HepG2 (cell line): ENCODE measurements at regions not wholly inside any gene's neighbourhood (a gene's known extent, or its start where the extent isn't known, plus 50 kb on each side); places are given as distances from the start of the nearest gene placed in this dataset.

Experiments used
- AFF4 ChIP-seq: sonication (generic); formaldehyde crosslinking; IDR thresholded peaks from 2 replicates; pipeline ENCODE4 v1.4.0; 2020; ENCODE audit warnings: missing genetic modification reagents
- ARID3A ChIP-seq: IDR thresholded peaks from 2 replicates; pipeline ENCODE4 v1.6.1; 2012; ENCODE audit warnings: low read depth, low read length, improper control_type of control experiment
- ATF1 ChIP-seq: IDR thresholded peaks from 2 replicates; pipeline ENCODE4 v1.6.1; 2016; ENCODE audit warnings: mild to moderate bottlenecking, control low read depth
- CTCF ChIP-seq: sonication (generic); formaldehyde crosslinking; IDR thresholded peaks from 2 replicates; pipeline ENCODE4 v1.5.0; 2020; ENCODE audit warnings: mild to moderate bottlenecking, missing genetic modification reagents, moderate library complexity
- FOSL2 ChIP-seq: sonication (generic); formaldehyde crosslinking; IDR thresholded peaks from 2 replicates; pipeline ENCODE4 v1.4.0; 2020; ENCODE audit warnings: missing genetic modification reagents
- MBD4 ChIP-seq: IDR thresholded peaks from 2 replicates; pipeline ENCODE4 v1.6.1; 2012; ENCODE audit warnings: low read length, inconsistent platforms, borderline replicate concordance
- NCOR1 ChIP-seq: fragments of 200-600 bp; sonication (generic); IDR thresholded peaks from 2 replicates; pipeline ENCODE4 v1.7.0; 2017; ENCODE audit warnings: antibody characterized with exemption, low read length, borderline replicate concordance
- PHF20 ChIP-seq: sonication (generic); formaldehyde crosslinking; IDR thresholded peaks from 2 replicates; pipeline ENCODE4 v1.5.0; 2020; ENCODE audit warnings: mild to moderate bottlenecking, missing genetic modification reagents
- RELA ChIP-seq: sonication (generic); formaldehyde crosslinking; IDR thresholded peaks from 2 replicates; pipeline ENCODE4 v1.4.0; 2020; ENCODE audit warnings: missing genetic modification reagents
- SMARCC2 ChIP-seq: fragments of 450-650 bp; IDR thresholded peaks from 2 replicates; pipeline ENCODE4 v1.6.1; 2017; ENCODE audit warnings: antibody characterized with exemption, mild to moderate bottlenecking
- SMC3 ChIP-seq: IDR thresholded peaks from 2 replicates; pipeline ENCODE4 v1.6.1; 2011; ENCODE audit warnings: low read length, improper control_type of control experiment
- STAG1 ChIP-seq: sonication (generic); formaldehyde crosslinking; IDR thresholded peaks from 2 replicates; pipeline ENCODE4 v1.4.0; 2020; ENCODE audit warnings: missing genetic modification reagents
- TEAD3 ChIP-seq: optimal IDR thresholded peaks from 2 replicates; pipeline ENCODE3; 2016; ENCODE audit warnings: borderline replicate concordance
- YY1 ChIP-seq: IDR thresholded peaks from 2 replicates; pipeline ENCODE4 v1.6.1; 2011; ENCODE audit warnings: low read length, low read depth, moderate library complexity, mild to moderate bottlenecking; ENCODE audit not compliant: insufficient read depth, insufficient replicate concordance
- ZNF850 ChIP-seq: sonication (generic); formaldehyde crosslinking; conservative IDR thresholded peaks from 2 replicates; pipeline ENCODE4 v1.9.0; 2021; ENCODE audit warnings: mild to moderate bottlenecking, missing genetic modification reagents

GRCh38 chr2:151051574-151052220 is 210.0 kb downstream of the RBM43 start (continued):
- TF ChIP-seq AFF4 (CRISPR knock-in tag) (no peak), ZNF850 (no peak), ATF1 (CRISPR knock-in tag) (no peak), SMC3 (peak; percentile 70), MBD4 (no peak), CTCF (CRISPR knock-in tag) (peak; percentile 77), RELA (CRISPR knock-in tag) (no peak), PHF20 (CRISPR knock-in tag) (no peak), SMARCC2 (no peak), ARID3A (peak; percentile 31; the same call in 1 of the 2 replicates), YY1 (no peak), STAG1 (CRISPR knock-in tag) (peak; percentile 61), FOSL2 (CRISPR knock-in tag) (no peak), NCOR1 (no peak), TEAD3 (CRISPR knock-in tag) (no peak)
